ENCODE measurements at regions not wholly inside any gene's neighbourhood (a gene's known extent, or its start where the extent isn't known, plus 50 kb on each side); places are given as distances from the start of the nearest gene placed in this dataset.

DNA sequence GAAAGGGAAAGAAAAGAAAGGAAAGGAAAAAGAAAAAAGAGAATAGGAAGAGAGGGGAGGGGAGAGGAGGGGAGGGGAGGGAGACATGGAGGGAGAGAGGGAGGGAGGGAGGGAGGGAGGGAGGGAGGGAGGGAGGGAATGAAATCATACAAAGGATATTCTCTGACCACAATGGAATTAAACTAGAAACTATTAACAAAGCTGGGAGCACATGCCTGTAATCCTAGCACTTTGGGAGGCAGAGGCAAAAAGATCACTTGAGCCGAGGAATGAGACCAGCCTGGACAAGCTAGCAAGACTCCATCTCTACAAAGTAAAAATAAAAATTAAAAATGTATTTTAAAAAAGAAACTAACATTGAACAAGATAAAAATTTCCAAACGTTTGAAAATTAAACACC is 62.8 kb downstream of the ILRUN start:
- no peak for TF ChIP-seq EZH2 (IDR thresholded peaks at IDR 0.05)
- no peak for TF ChIP-seq EZH2phosphoT487 (IDR thresholded peaks at IDR 0.05)

Measured in neural progenitor cell (in vitro differentiated cells).